ENCODE measurements at regions not wholly inside any gene's neighbourhood (a gene's known extent, or its start where the extent isn't known, plus 50 kb on each side); places are given as distances from the start of the nearest gene placed in this dataset.
A peak's percentile ranks its signal among the peaks of the same experiment; 100 is the strongest.

GRCh38 chr1:170254371-170254770 is 108.6 kb downstream of the NTMT2 start:
- H3K27me3 ChIP-seq, result no peaks in the 10 kb centered on the region
- no peak overlapping the region for H3K27ac ChIP-seq
- TF ChIP-seq CTCF (IDR thresholded peaks at IDR 0.05; ENCODE audit: low read depth, low read length), result no peak
- no peak for DNase-seq (ENCODE audit: low read depth in 1 of 2, low spot score in 1 of 2)
- no peaks in the 10 kb centered on the region for H3K36me3 ChIP-seq
- H3K9me3 ChIP-seq (ENCODE audit: low read depth), result no peaks in the 10 kb centered on the region
- H3K4me1 ChIP-seq (ENCODE audit: low read depth), result no peaks in the 10 kb centered on the region
- H3K4me3 ChIP-seq, result no peak overlapping the region

GRCh38 chr1:170261669-170262068 is 115.9 kb downstream of the NTMT2 start:
- Histone ChIP-seq H3K9me3 (ENCODE audit: low read depth) (no peaks in the 10 kb centered on the region), H3K4me1 (ENCODE audit: low read depth) (no peaks in the 10 kb centered on the region), H3K4me3 (no peak overlapping the region), H3K36me3 (no peaks in the 10 kb centered on the region), H3K27me3 (no peaks in the 10 kb centered on the region), H3K27ac (no peak overlapping the region)
- no peak for DNase-seq (ENCODE audit: low read depth in 1 of 2, low spot score in 1 of 2)
- no peak for TF ChIP-seq CTCF (IDR thresholded peaks at IDR 0.05; ENCODE audit: low read depth, low read length)

GRCh38 chr1:170262276-170262939 is 116.6 kb downstream of the NTMT2 start:
- Histone ChIP-seq H3K9me3 (ENCODE audit: low read depth) (no peaks in the 10 kb centered on the region), H3K27me3 (no peaks in the 10 kb centered on the region), H3K4me3 (no peak overlapping the region), H3K36me3 (no peaks in the 10 kb centered on the region), H3K27ac (no peak overlapping the region), H3K4me1 (ENCODE audit: low read depth) (no peaks in the 10 kb centered on the region)
- no peak for TF ChIP-seq CTCF (IDR thresholded peaks at IDR 0.05; ENCODE audit: low read depth, low read length)
- no peak for DNase-seq (ENCODE audit: low read depth in 1 of 2, low spot score in 1 of 2)

GRCh38 chr1:170265234-170265633 is 119.5 kb downstream of the NTMT2 start:
- Histone ChIP-seq H3K27ac (no peak overlapping the region), H3K4me1 (ENCODE audit: low read depth) (no peaks in the 10 kb centered on the region)
- no peak for TF ChIP-seq CTCF (IDR thresholded peaks at IDR 0.05; ENCODE audit: low read depth, low read length)

GRCh38 chr1:170267317-170267716 is 121.6 kb downstream of the NTMT2 start:
- no peak overlapping the region for H3K4me3 ChIP-seq
- TF ChIP-seq CTCF (IDR thresholded peaks at IDR 0.05; ENCODE audit: low read depth, low read length), result peak; percentile 16

More at GRCh38 chr1:170265234-170265633, 119.5 kb downstream of the NTMT2 start:
- Histone ChIP-seq H3K36me3 (no peaks in the 10 kb centered on the region), H3K9me3 (ENCODE audit: low read depth) (no peaks in the 10 kb centered on the region), H3K4me3 (no peak overlapping the region), H3K27me3 (no peaks in the 10 kb centered on the region)
- DNase-seq (ENCODE audit: low read depth in 1 of 2, low spot score in 1 of 2), result no peak

More at GRCh38 chr1:170267317-170267716, 121.6 kb downstream of the NTMT2 start:
- Histone ChIP-seq H3K4me1 (ENCODE audit: low read depth) (no peaks in the 10 kb centered on the region), H3K36me3 (no peaks in the 10 kb centered on the region), H3K9me3 (ENCODE audit: low read depth) (no peaks in the 10 kb centered on the region), H3K27ac (no peak overlapping the region), H3K27me3 (no peaks in the 10 kb centered on the region)
- DNase-seq (ENCODE audit: low read depth in 1 of 2, low spot score in 1 of 2), result peak; percentile 10 to 22

Measured in cardiac muscle cell (in vitro differentiated cells and primary cell).